WI38 (cell line): ENCODE measurements at regions not wholly inside any gene's neighbourhood (a gene's known extent, or its start where the extent isn't known, plus 50 kb on each side); places are given as distances from the start of the nearest gene placed in this dataset.
"Not testable (repeated sequence)": the region's sequence is repeated elsewhere in the genome, so short reads cannot be mapped to it uniquely, and the experiment has no call there.

Source experiments
- H3K4me3 ChIP-seq: 2 replicates; pipeline ENCODE4 v1.5.1; 2011; ENCODE audit warnings: low read depth, mild to moderate bottlenecking, control low read depth, low read length
- CTCF ChIP-seq: IDR thresholded peaks from 2 replicates; pipeline ENCODE4 v1.5.1; 2012; ENCODE audit warnings: low read depth, mild to moderate bottlenecking, control low read depth, low read length

DNA sequence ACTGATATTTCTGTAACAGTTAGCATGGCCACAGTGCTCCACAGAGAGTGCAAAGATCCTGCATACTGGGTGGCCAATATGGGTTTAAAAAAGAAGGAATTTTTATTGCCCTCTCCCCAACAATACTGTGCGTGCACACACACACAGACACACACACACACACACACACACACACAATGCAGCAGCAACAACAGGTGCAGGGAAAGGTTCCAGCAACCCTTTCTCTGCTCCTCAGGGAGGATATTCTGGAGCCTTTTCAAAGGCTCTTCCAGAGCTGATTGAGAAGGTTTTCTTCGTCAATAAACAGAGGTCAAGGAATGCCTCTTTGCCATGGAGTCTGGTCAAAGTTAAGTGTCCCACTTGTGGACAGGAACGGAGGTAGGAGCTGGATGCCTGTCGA lies 84.8 kb upstream of the ZFP42 start:
- H3K4me3 ChIP-seq: no peak overlapping the region
- TF ChIP-seq CTCF: no peak

DNA sequence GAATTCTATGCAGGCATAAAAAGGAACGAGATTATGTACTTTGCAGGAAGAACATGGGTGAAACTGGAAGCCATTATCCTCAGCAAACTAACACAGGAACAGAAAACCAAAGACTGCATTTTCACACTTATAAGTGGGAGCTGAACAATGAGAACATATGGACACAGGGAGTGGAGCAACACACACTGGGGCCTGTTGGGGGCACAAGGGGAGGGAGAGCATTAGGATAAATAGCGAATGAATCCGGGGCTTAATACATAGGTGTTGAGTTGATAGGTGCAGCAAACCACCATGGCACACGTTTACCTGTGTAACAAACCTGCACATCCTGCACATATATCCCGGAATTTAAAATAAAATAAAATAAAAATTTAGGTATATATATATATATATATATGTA lies 80.2 kb upstream of the ZFP42 start:
- H3K4me3 ChIP-seq: not testable (repeated sequence)

- no peak overlapping the region for H3K4me3 ChIP-seq
- no peak for TF ChIP-seq CTCF
These were observed 75.6 kb upstream of the ZFP42 start for GRCh38 chr4:187919966-187920365.

GRCh38 chr4:187921946-187922623 lies 73.5 kb upstream of the ZFP42 start:
- TF ChIP-seq CTCF: no peak
- no peak overlapping the region for H3K4me3 ChIP-seq

GRCh38 chr4:187929024-187929423 lies 66.5 kb upstream of the ZFP42 start:
- H3K4me3 ChIP-seq: no peak overlapping the region
- no peak for TF ChIP-seq CTCF

- H3K4me3 ChIP-seq: no peak overlapping the region
- no peak for TF ChIP-seq CTCF
These were observed 60.8 kb upstream of the ZFP42 start for GRCh38 chr4:187934766-187935165.

GRCh38 chr4:187937557-187937956 lies 58.0 kb upstream of the ZFP42 start:
- TF ChIP-seq CTCF: no peak

DNA sequence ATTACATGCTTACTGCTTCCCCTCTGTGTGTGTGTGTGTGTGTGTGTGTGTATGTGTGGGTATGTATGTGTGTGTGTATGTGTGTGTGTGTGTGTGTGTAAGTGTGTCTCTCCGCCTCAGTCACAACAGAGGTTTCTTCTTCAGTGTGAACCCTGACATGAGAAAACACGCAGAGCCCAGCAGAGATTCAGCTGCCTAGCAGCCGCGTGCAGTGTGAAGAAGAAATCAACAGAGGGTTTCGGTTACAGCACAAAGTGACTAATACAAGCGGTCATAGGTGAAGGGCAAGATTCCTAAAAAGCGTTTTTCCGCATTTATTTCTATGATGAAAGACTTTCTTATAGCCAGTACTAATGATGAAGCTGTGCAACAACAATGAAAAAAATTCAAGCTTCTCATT lies 55.3 kb upstream of the ZFP42 start:
- TF ChIP-seq CTCF: no peak
- no peak overlapping the region for H3K4me3 ChIP-seq

More at GRCh38 chr4:187937557-187937956, 58.0 kb upstream of the ZFP42 start:
- H3K4me3 ChIP-seq: no peak overlapping the region
